Neural cell (in vitro differentiated cells): ENCODE measurements at regions not wholly inside any gene's neighbourhood (a gene's known extent, or its start where the extent isn't known, plus 50 kb on each side); places are given as distances from the start of the nearest gene placed in this dataset.

Experiments used
- H2AFZ ChIP-seq: fragments of 200-600, 300-800 bp; sonication (generic), shearing (Covaris generic); 2 replicates; pipeline ENCODE4 v1.6.0; 2014; ENCODE audit warnings: low read depth, mild to moderate bottlenecking, antibody characterized with exemption, low read length, moderate library complexity
- H3F3A ChIP-seq: fragments of 200-600 bp; shearing (Covaris generic); 2 replicates; pipeline ENCODE4 v1.6.1; 2016; ENCODE audit warnings: mild to moderate bottlenecking, moderate library complexity, mixed read lengths, antibody characterized with exemption, low read length; ENCODE audit not compliant: insufficient read depth, poor library complexity, severe bottlenecking
- H3K27ac ChIP-seq: fragments of 200-600, 300-800 bp; sonication (generic), shearing (Covaris generic); 2 replicates; pipeline ENCODE4 v1.5.1; 2014; ENCODE audit warnings: mild to moderate bottlenecking, low read length, moderate library complexity
- H3K27me3 ChIP-seq: fragments of 300-800, 200-600 bp; sonication (generic), shearing (Covaris generic); 2 replicates; pipeline ENCODE4 v1.6.0; 2014; ENCODE audit warnings: mild to moderate bottlenecking, low read depth, low read length, moderate library complexity; ENCODE audit not compliant: insufficient read depth
- H3K36me3 ChIP-seq: fragments of 300-800, 200-600 bp; sonication (generic), shearing (Covaris generic); 2 replicates; pipeline ENCODE4 v1.5.1; 2014; ENCODE audit warnings: mild to moderate bottlenecking, antibody characterized with exemption, low read length, moderate library complexity; ENCODE audit not compliant: insufficient read depth
- H3K4me2 ChIP-seq: fragments of 300-800, 200-600 bp; sonication (generic), shearing (Covaris generic); 2 replicates; pipeline ENCODE4 v1.6.0; 2014; ENCODE audit warnings: mild to moderate bottlenecking, low read length
- H3K4me3 ChIP-seq: fragments of 300-800, 200-600 bp; sonication (generic), shearing (Covaris generic); 2 replicates; pipeline ENCODE4 v1.5.1; 2014; ENCODE audit warnings: mild to moderate bottlenecking, low read length, moderate library complexity
- H3K79me2 ChIP-seq: fragments of 200-600 bp; shearing (Covaris generic); replicated peaks from 2 replicates; pipeline ENCODE4 v1.6.0; 2014; ENCODE audit warnings: mild to moderate bottlenecking, low read length, moderate library complexity; ENCODE audit not compliant: insufficient read depth
- H3K9ac ChIP-seq: fragments of 300-800, 200-600 bp; sonication (generic), shearing (Covaris generic); 2 replicates; pipeline ENCODE4 v1.6.1; 2016; ENCODE audit warnings: mild to moderate bottlenecking, low read length, mixed read lengths
- H3K9me2 ChIP-seq: fragments of 200-600 bp; shearing (Covaris generic); 2 replicates; pipeline ENCODE4 v1.6.1; 2016; ENCODE audit warnings: mild to moderate bottlenecking, low read length, mixed read lengths; ENCODE audit not compliant: insufficient read depth
- H3K9me3 ChIP-seq: fragments of 200-600, 300-800 bp; sonication (generic), shearing (Covaris generic); 2 replicates; pipeline ENCODE4 v1.6.1; 2016; ENCODE audit warnings: mild to moderate bottlenecking, mixed run types, low read length, moderate library complexity, mixed read lengths
- H4K20me1 ChIP-seq: fragments of 200-600 bp; shearing (Covaris generic); 2 replicates; pipeline ENCODE4 v1.6.1; 2016; ENCODE audit warnings: mild to moderate bottlenecking, mixed run types; ENCODE audit not compliant: insufficient read depth
- EP300 ChIP-seq: fragments of 450-650 bp; conservative IDR thresholded peaks from 2 replicates; pipeline ENCODE4 v1.6.1; 2014; ENCODE audit warnings: antibody characterized with exemption, mild to moderate bottlenecking, moderate library complexity; ENCODE audit not compliant: poor library complexity, severe bottlenecking
- EZH2 ChIP-seq: fragments of 200-600, 300-800 bp; shearing (Covaris generic), sonication (generic); IDR thresholded peaks from 2 replicates; pipeline ENCODE4 v1.6.1; 2014; ENCODE audit warnings: antibody characterized with exemption, low read length, borderline replicate concordance, mild to moderate bottlenecking; ENCODE audit not compliant: insufficient read depth, poor library complexity, severe bottlenecking
- MXI1 ChIP-seq: fragments of 450-650 bp; conservative IDR thresholded peaks from 2 replicates; pipeline ENCODE4 v1.6.1; 2014; ENCODE audit warnings: antibody characterized with exemption, mild to moderate bottlenecking; ENCODE audit not compliant: poor library complexity, severe bottlenecking
- POLR2AphosphoS5 ChIP-seq: IDR thresholded peaks from 2 replicates; pipeline ENCODE4 v1.6.1; 2012
- RAD21 ChIP-seq: fragments of 450-650 bp; conservative IDR thresholded peaks from 2 replicates; pipeline ENCODE4 v1.6.1; 2014; ENCODE audit warnings: antibody characterized with exemption, mild to moderate bottlenecking, moderate library complexity
- REST ChIP-seq: IDR thresholded peaks from 2 replicates; pipeline ENCODE4 v1.6.1; 2012; ENCODE audit warnings: borderline replicate concordance
- SMC3 ChIP-seq: fragments of 450-650 bp; conservative IDR thresholded peaks from 2 replicates; pipeline ENCODE4 v1.6.1; 2014; ENCODE audit warnings: antibody characterized with exemption, mild to moderate bottlenecking, moderate library complexity; ENCODE audit not compliant: poor library complexity
- TAF1 ChIP-seq: IDR thresholded peaks from 2 replicates; pipeline ENCODE4 v1.6.1; 2012; ENCODE audit warnings: low read depth
- TF ChIP-seq, protein P1 (sequence below): fragments of 450-650 bp; IDR thresholded peaks from 2 replicates; pipeline ENCODE4 v1.5.1; 2014; ENCODE audit warnings: antibody characterized with exemption, mild to moderate bottlenecking, moderate library complexity; ENCODE audit not compliant: poor library complexity, severe bottlenecking

DNA sequence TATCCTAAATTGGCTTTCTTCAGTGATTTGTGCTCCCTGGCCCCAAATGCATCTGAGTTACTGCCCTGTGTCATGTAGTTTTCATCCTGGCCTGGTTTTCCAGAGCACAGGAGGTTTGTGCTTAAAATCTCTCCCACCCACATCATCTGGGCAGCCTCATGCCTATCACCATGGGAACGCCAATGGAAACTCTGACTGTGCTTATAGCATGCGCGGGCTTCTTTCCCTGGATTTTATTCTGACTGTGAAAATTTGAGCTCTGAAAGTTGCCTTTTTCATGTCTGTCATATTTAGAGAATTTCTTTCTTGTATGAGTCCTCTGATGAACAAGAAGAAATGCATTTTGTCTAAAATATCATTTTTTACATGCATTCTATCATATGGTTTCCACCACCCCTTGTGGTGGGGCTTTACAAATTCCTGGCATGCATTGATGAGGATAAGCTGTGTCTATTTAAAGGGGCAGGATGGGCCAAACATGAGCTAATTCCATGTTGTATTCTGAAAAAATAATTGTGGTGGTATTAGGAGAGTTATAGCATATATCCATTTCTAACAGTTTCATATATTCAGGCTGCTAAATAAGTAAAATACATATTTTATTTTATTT is 55.1 kb downstream of the IRAG1 start:
- Histone ChIP-seq H3K4me2 (no peak overlapping the region), H3K27ac (peak overlapping the region; percentile 41), H3K4me3 (peak overlapping the region; percentile 0), H3K9me3 (no peaks in the 10 kb centered on the region), H3K79me2 (no peaks in the 10 kb centered on the region), H3F3A (no peaks in the 10 kb centered on the region), H3K9me2 (no peaks in the 10 kb centered on the region), H4K20me1 (no peaks in the 10 kb centered on the region), H2AFZ (no peak overlapping the region), H3K27me3 (no peaks in the 10 kb centered on the region), H3K9ac (no peak overlapping the region), H3K36me3 (no peaks in the 10 kb centered on the region)
- TF ChIP-seq RAD21 (no peak), MXI1 (no peak), REST (no peak), SMC3 (no peak), EP300 (no peak), TAF1 (no peak), POLR2AphosphoS5 (no peak), EZH2 (no peak)
- TF ChIP-seq, protein P1, sequence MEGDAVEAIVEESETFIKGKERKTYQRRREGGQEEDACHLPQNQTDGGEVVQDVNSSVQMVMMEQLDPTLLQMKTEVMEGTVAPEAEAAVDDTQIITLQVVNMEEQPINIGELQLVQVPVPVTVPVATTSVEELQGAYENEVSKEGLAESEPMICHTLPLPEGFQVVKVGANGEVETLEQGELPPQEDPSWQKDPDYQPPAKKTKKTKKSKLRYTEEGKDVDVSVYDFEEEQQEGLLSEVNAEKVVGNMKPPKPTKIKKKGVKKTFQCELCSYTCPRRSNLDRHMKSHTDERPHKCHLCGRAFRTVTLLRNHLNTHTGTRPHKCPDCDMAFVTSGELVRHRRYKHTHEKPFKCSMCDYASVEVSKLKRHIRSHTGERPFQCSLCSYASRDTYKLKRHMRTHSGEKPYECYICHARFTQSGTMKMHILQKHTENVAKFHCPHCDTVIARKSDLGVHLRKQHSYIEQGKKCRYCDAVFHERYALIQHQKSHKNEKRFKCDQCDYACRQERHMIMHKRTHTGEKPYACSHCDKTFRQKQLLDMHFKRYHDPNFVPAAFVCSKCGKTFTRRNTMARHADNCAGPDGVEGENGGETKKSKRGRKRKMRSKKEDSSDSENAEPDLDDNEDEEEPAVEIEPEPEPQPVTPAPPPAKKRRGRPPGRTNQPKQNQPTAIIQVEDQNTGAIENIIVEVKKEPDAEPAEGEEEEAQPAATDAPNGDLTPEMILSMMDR = no peak

- H2AFZ ChIP-seq = no peak overlapping the region
- H3K4me2 ChIP-seq = no peak overlapping the region
- H3K27me3 ChIP-seq = no peaks in the 10 kb centered on the region
- no peaks in the 10 kb centered on the region for H3K9me3 ChIP-seq
- no peak for TF ChIP-seq POLR2AphosphoS5
- TF ChIP-seq EZH2 = no peak
- no peak for TF ChIP-seq REST
- TF ChIP-seq TAF1 = no peak
- TF ChIP-seq, protein P1 = no peak
- TF ChIP-seq MXI1 = no peak
- TF ChIP-seq EP300 = no peak
- no peak for TF ChIP-seq RAD21
- no peak for TF ChIP-seq SMC3
- H3K4me3 ChIP-seq = no peak overlapping the region
- H3K9ac ChIP-seq = no peak overlapping the region
- H3F3A ChIP-seq = no peaks in the 10 kb centered on the region
- no peaks in the 10 kb centered on the region for H3K36me3 ChIP-seq
- no peaks in the 10 kb centered on the region for H3K79me2 ChIP-seq
- H3K9me2 ChIP-seq = no peaks in the 10 kb centered on the region
- no peak overlapping the region for H3K27ac ChIP-seq
- no peaks in the 10 kb centered on the region for H4K20me1 ChIP-seq
These were observed 55.8 kb downstream of the IRAG1 start for GRCh38 chr11:10637731-10638151.
